HCT116 (cell line): ENCODE measurements at regions not wholly inside any gene's neighbourhood (a gene's known extent, or its start where the extent isn't known, plus 50 kb on each side); places are given as distances from the start of the nearest gene placed in this dataset.

ENCODE experiments used
- ATAC-seq: fragments of 200-7000 bp; cut with Tn5 transposase; 2 replicates; pipeline ENCODE4 v1.9.1; 2020; ENCODE audit warnings: mild to moderate bottlenecking, moderate library complexity
- BruUV-seq: library from RNA; stranded (reverse); fragments of 400-500 nt; replicated peaks from 2 replicates; lab custom pipeline; 2021; lab: Mats Ljungman, UMichigan
- CTCF ChIA-PET: fragments of 300-600 bp; sonication (Branson Sonifier 250); formaldehyde crosslinking; loops from one replicate; lab custom pipeline; 2021; ENCODE audit warnings: antibody characterized with exemption; lab: Charles Lee
- POLR2A ChIA-PET: fragments of 300-600, 350-600 bp; sonication (Branson Sonifier 250); formaldehyde crosslinking; loops from one replicate; lab custom pipeline; 2021; ENCODE audit warnings: antibody characterized with exemption; lab: Charles Lee
- RAD21 ChIA-PET, 2 experiments: fragments of 300-600 bp; sonication (Branson Sonifier 250); formaldehyde crosslinking; loops; one replicate each; lab custom pipeline; 2023; ENCODE audit warnings: low total read pairs in 2 of 2; ENCODE audit not compliant: uncharacterized antibody in 2 of 2, unreplicated experiment in 2 of 2, low non-redundant PET in 1 of 2; lab: Charles Lee
- DNase-seq: peaks from one replicate; pipeline ENCODE4 v3.0.0-alpha.2; 2010; ENCODE audit warnings: low read depth, low spot score
- H2AFZ ChIP-seq: fragments of 200-600 bp; shearing (Covaris generic), sonication (generic); 2 replicates; pipeline ENCODE4 v1.6.1; 2017; ENCODE audit warnings: low read depth, mixed run types, mixed read lengths, antibody characterized with exemption, low read length; ENCODE audit not compliant: poor library complexity, severe bottlenecking
- H3K27ac ChIP-seq: 2 replicates; pipeline ENCODE4 v1.5.1; 2012; ENCODE audit warnings: low read depth, low read length
- H3K27me3 ChIP-seq: fragments of 200-600 bp; sonication (generic); 2 replicates; pipeline ENCODE4 v1.6.1; 2016; ENCODE audit warnings: mixed run types, low read length, mixed read lengths; ENCODE audit not compliant: insufficient read depth
- H3K36me3 ChIP-seq, 2 experiments: fragments of 200-500 bp in 1 of 2; fragments of 200-600 bp in 1 of 2; sonication (Bioruptor generic) in 1 of 2; sonication (generic) in 1 of 2; 2 replicates each; pipeline versions ENCODE4 v1.5.1 to v1.6.1; 2014 to 2016; ENCODE audit warnings: low read length in 2 of 2, inconsistent platforms in 1 of 2, mixed read lengths in 1 of 2, mixed run types in 1 of 2; ENCODE audit not compliant: insufficient read depth in 2 of 2, control insufficient read depth in 1 of 2
- H3K4me1 ChIP-seq, 2 experiments: fragments of 200-600 bp in 1 of 2; sonication (generic) in 1 of 2; 2 replicates each; pipeline versions ENCODE4 v1.5.1 to v1.6.1; 2012 to 2017; ENCODE audit warnings: low read length in 2 of 2, inconsistent platforms in 1 of 2, mild to moderate bottlenecking in 1 of 2, mixed read lengths in 1 of 2, mixed run types in 1 of 2, moderate library complexity in 1 of 2; ENCODE audit not compliant: insufficient read depth in 2 of 2, control insufficient read depth in 1 of 2
- H3K4me2 ChIP-seq: fragments of 200-600 bp; sonication (generic); 2 replicates; pipeline ENCODE4 v1.6.1; 2017; ENCODE audit warnings: mixed run types, low read length, mixed read lengths
- H3K4me3 ChIP-seq, 2 experiments: fragments of 200-600 bp in 1 of 2; sonication (generic) in 1 of 2; replicated peaks in 1 of 2; 2 replicates each; pipeline ENCODE4 v1.5.1; 2011 to 2016; ENCODE audit warnings: low read length in 2 of 2, control low read depth in 1 of 2, low read depth in 1 of 2, mild to moderate bottlenecking in 1 of 2, mixed read lengths in 1 of 2, mixed run types in 1 of 2
- H3K79me2 ChIP-seq: fragments of 200-600 bp; sonication (generic); 2 replicates; pipeline ENCODE4 v1.6.1; 2017; ENCODE audit warnings: mild to moderate bottlenecking, mixed run types, low read length, moderate library complexity, mixed read lengths; ENCODE audit not compliant: insufficient read depth
- H3K9ac ChIP-seq: fragments of 200-600 bp; sonication (generic); 2 replicates; pipeline ENCODE4 v1.6.1; 2016; ENCODE audit warnings: low read length, mixed read lengths
- H3K9me2 ChIP-seq: fragments of 200-600 bp; sonication (generic), shearing (Covaris generic); 2 replicates; pipeline ENCODE4 v1.6.1; 2017; ENCODE audit warnings: mixed run types, mild to moderate bottlenecking, moderate library complexity; ENCODE audit not compliant: insufficient read depth
- H3K9me3 ChIP-seq, 2 experiments: fragments of 200-500 bp in 1 of 2; fragments of 200-600 bp in 1 of 2; sonication (Bioruptor generic) in 1 of 2; sonication (generic) in 1 of 2; 2 replicates each; pipeline ENCODE4 v1.6.1; 2014 to 2017; ENCODE audit warnings: low read length in 2 of 2, mixed read lengths in 2 of 2, inconsistent platforms in 1 of 2, low read depth in 1 of 2, mild to moderate bottlenecking in 1 of 2, mixed run types in 1 of 2, moderate library complexity in 1 of 2; ENCODE audit not compliant: control insufficient read depth in 1 of 2, insufficient read depth in 1 of 2
- H4K20me1 ChIP-seq: fragments of 200-600 bp; sonication (generic), shearing (Covaris generic); 2 replicates; pipeline ENCODE4 v1.6.1; 2017; ENCODE audit warnings: mixed run types, mild to moderate bottlenecking, moderate library complexity; ENCODE audit not compliant: insufficient read depth
- CBX3 ChIP-seq: IDR thresholded peaks from 2 replicates; pipeline ENCODE4 v1.6.1; 2012; ENCODE audit warnings: low read depth
- EGR1 ChIP-seq: IDR thresholded peaks from 2 replicates; pipeline ENCODE4 v1.6.1; 2012; ENCODE audit warnings: low read depth
- EZH2phosphoT487 ChIP-seq: fragments of 200-600 bp; IDR thresholded peaks from 2 replicates; pipeline ENCODE4 v1.6.1; 2018; ENCODE audit warnings: antibody characterized with exemption, borderline replicate concordance
- JUND ChIP-seq: IDR thresholded peaks from 2 replicates; pipeline ENCODE4 v1.6.1; 2012
- MAX ChIP-seq: IDR thresholded peaks from 2 replicates; pipeline ENCODE4 v1.6.1; 2012
- REST ChIP-seq: IDR thresholded peaks from 2 replicates; pipeline ENCODE4 v1.6.1; 2012; ENCODE audit warnings: low read depth
- SP1 ChIP-seq: IDR thresholded peaks from 2 replicates; pipeline ENCODE4 v1.6.1; 2012; ENCODE audit warnings: low read depth
- TCF7L2 ChIP-seq: IDR thresholded peaks from 2 replicates; pipeline ENCODE4 v1.7.0; 2011; ENCODE audit warnings: borderline replicate concordance, inconsistent platforms; ENCODE audit not compliant: insufficient read depth, insufficient read length; ENCODE audit errors: extremely low read depth
- ZBTB33 ChIP-seq: IDR thresholded peaks from 2 replicates; pipeline ENCODE4 v1.6.1; 2011; ENCODE audit warnings: mild to moderate bottlenecking, low read length, moderate library complexity; ENCODE audit not compliant: insufficient replicate concordance; ENCODE audit errors: extremely low read depth
- intact Hi-C: fragments of 100-400 bp; cut with micrococcal nuclease; formaldehyde crosslinking; loops from 2 replicates; pipeline ENCODE4 v1.10.0; 2022

- H3K79me2 ChIP-seq: no peaks in the 10 kb centered on the region
- H4K20me1 ChIP-seq: no peaks in the 10 kb centered on the region; the same call in 1 of the 2 replicates
- H3K9ac ChIP-seq: no peak overlapping the region
- H3K4me1 ChIP-seq: no peaks in the 10 kb centered on the region
- no peak for DNase-seq
- BruUV-seq: no TSS peak
- H3K9me2 ChIP-seq: no peaks in the 10 kb centered on the region
- POLR2A ChIA-PET: no interaction called here
- intact Hi-C loops: loop anchor here (10.0 kb wide), 1 partner anchor 136 kb away; no protein-coding TSS in a partner anchor
- H3K27me3 ChIP-seq: peaks cover 21% of the 10 kb centered on the region
- no peak overlapping the region for H3K4me2 ChIP-seq
- H3K9me3 ChIP-seq: no peaks in the 10 kb centered on the region
- ATAC-seq: no peak
- no peak overlapping the region for H3K27ac ChIP-seq
- RAD21 ChIA-PET: no interaction called here
- CTCF ChIA-PET: no interaction called here
- H2AFZ ChIP-seq: no peak overlapping the region
- H3K36me3 ChIP-seq: no peaks in the 10 kb centered on the region
- H3K4me3 ChIP-seq: no peak overlapping the region
- TF ChIP-seq TCF7L2 (no peak), MAX (no peak), EZH2phosphoT487 (no peak), JUND (no peak), ZBTB33 (no peak)
These were observed 449.6 kb downstream of the NTRK2 start for GRCh38 chr9:85118990-85119755.

- Histone ChIP-seq H3K9me2 (no peaks in the 10 kb centered on the region), H3K27ac (no peak overlapping the region), H3K9me3 (no peaks in the 10 kb centered on the region), H3K79me2 (no peaks in the 10 kb centered on the region), H3K36me3 (no peaks in the 10 kb centered on the region), H3K4me1 (no peaks in the 10 kb centered on the region), H3K9ac (no peak overlapping the region), H2AFZ (no peak overlapping the region), H3K27me3 (peaks cover 24% of the 10 kb centered on the region), H3K4me3 (no peak overlapping the region), H4K20me1 (no peaks in the 10 kb centered on the region; the same call in 1 of the 2 replicates), H3K4me2 (no peak overlapping the region)
- BruUV-seq: no TSS peak
- DNase-seq (no peak), ATAC-seq (no peak)
- intact Hi-C loops: loop anchor here (10.0 kb wide), 1 partner anchor 137 kb away; no protein-coding TSS in a partner anchor
- ChIA-PET CTCF (no interaction called here), POLR2A (no interaction called here), RAD21 (no interaction called here)
- TF ChIP-seq CBX3 (no peak), TCF7L2 (no peak), EGR1 (no peak), REST (no peak), ZBTB33 (no peak), MAX (no peak), SP1 (no peak)
These were observed 448.3 kb downstream of the NTRK2 start for GRCh38 chr9:85117831-85118230.
